SK-N-SH treated with all-trans-retinoic acid at 6 μM for 48 hours (cell line): ENCODE measurements at regions not wholly inside any gene's neighbourhood (a gene's known extent, or its start where the extent isn't known, plus 50 kb on each side); places are given as distances from the start of the nearest gene placed in this dataset.

Experiments
- ARNTL ChIP-seq: fragments of 450-650 bp; formaldehyde crosslinking; IDR thresholded peaks from 2 replicates; pipeline ENCODE4 v1.5.0; 2020; ENCODE audit warnings: low read depth, mild to moderate bottlenecking, moderate library complexity, borderline replicate concordance
- BACH2 ChIP-seq: fragments of 250-450 bp; sonication (Bioruptor Pico); IDR thresholded peaks from 2 replicates; pipeline ENCODE4 v1.9.0; 2021; ENCODE audit warnings: mild to moderate bottlenecking, borderline replicate concordance
- RARB ChIP-seq: fragments of 250-450 bp; sonication (Bioruptor Pico); IDR thresholded peaks from 2 replicates; pipeline ENCODE4 v1.8.0; 2021; ENCODE audit warnings: mild to moderate bottlenecking, moderate library complexity

GRCh38 chr5:171578829-171579491 is 159.5 kb downstream of the FGF18 start:
- TF ChIP-seq BACH2 (CRISPR knock-in tag) = no peak
- no peak for TF ChIP-seq RARB
- no peak for TF ChIP-seq ARNTL (CRISPR knock-in tag)
